Cardiac muscle cell (in vitro differentiated cells and primary cell): ENCODE measurements at regions not wholly inside any gene's neighbourhood (a gene's known extent, or its start where the extent isn't known, plus 50 kb on each side); places are given as distances from the start of the nearest gene placed in this dataset.
"Not testable (repeated sequence)": the region's sequence is repeated elsewhere in the genome, so short reads cannot be mapped to it uniquely, and the experiment has no call there.

Experiments used
- DNase-seq, 2 donors: peaks; one replicate each; pipeline versions ENCODE4 v3.0.0 to v3.0.0-alpha.2; 2010 to 2017; ENCODE audit warnings: low read depth in 1 of 2, low spot score in 1 of 2
- H3K27ac ChIP-seq: fragments of 200-600 bp; sonication (generic); 2 replicates; pipeline ENCODE4 v1.5.1; 2016
- H3K27me3 ChIP-seq: fragments of 200-600 bp; sonication (generic); 2 replicates; pipeline ENCODE4 v1.6.0; 2016; ENCODE audit warnings: control low read depth
- H3K36me3 ChIP-seq: fragments of 200-600 bp; sonication (generic); 2 replicates; pipeline ENCODE4 v1.5.1; 2016; ENCODE audit warnings: control low read depth
- H3K4me1 ChIP-seq: fragments of 200-600 bp; sonication (generic); 2 replicates; pipeline ENCODE4 v1.8.1; 2017; ENCODE audit warnings: low read depth, mild to moderate bottlenecking, mixed run types
- H3K4me3 ChIP-seq: fragments of 200-600 bp; sonication (generic); 2 replicates; pipeline ENCODE4 v1.5.1; 2016; ENCODE audit warnings: mild to moderate bottlenecking
- H3K9me3 ChIP-seq: fragments of 200-600 bp; sonication (generic); 2 replicates; pipeline ENCODE4 v1.5.1; 2017; ENCODE audit warnings: low read depth, mild to moderate bottlenecking, control low read depth
- CTCF ChIP-seq: IDR thresholded peaks from 2 replicates; pipeline ENCODE4 v1.5.1; 2012; ENCODE audit warnings: low read depth, mild to moderate bottlenecking, low read length

DNA sequence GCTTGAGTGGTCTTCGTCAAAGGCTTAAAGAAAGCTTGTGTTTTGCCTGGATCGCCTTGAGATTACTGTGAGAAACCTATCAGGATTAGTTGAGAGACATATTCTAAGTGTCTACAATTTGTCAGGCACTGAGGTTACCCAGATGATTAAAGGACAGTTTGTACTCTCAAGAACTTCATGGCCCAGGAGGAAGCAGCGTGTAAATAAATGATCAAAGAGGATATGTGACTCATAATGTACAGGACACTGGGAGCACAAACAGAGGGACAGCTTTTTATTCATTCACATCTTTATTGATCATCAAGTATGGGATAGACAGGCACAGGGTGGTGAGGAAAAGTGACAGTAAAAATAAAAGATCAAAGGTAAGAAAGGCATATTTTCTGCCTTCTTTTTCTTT lies 152.6 kb upstream of the FSHR start:
- no peak overlapping the region for H3K4me3 ChIP-seq
- H3K27ac ChIP-seq: no peak overlapping the region
- H3K9me3 ChIP-seq: no peaks in the 10 kb centered on the region
- H3K4me1 ChIP-seq: no peaks in the 10 kb centered on the region
- no peaks in the 10 kb centered on the region for H3K36me3 ChIP-seq
- no peaks in the 10 kb centered on the region for H3K27me3 ChIP-seq
- DNase-seq: peak in 1 of 2 donors; percentile 53
- no peak for TF ChIP-seq CTCF

- H3K27ac ChIP-seq, H3K9me3 ChIP-seq, H3K4me1 ChIP-seq, H3K36me3 ChIP-seq, H3K4me3 ChIP-seq, H3K27me3 ChIP-seq, DNase-seq: not testable (repeated sequence)
These were observed 144.4 kb upstream of the FSHR start for GRCh38 chr2:49298693-49299092.

GRCh38 chr2:49298230-49298629 lies 143.9 kb upstream of the FSHR start:
- Histone ChIP-seq H3K4me3 (no peak overlapping the region), H3K9me3 (no peaks in the 10 kb centered on the region), H3K27me3 (no peaks in the 10 kb centered on the region), H3K36me3 (no peaks in the 10 kb centered on the region), H3K27ac (no peak overlapping the region), H3K4me1 (no peaks in the 10 kb centered on the region)
- DNase-seq: peak in 1 of 2 donors; percentile 16
- no peak for TF ChIP-seq CTCF

DNA sequence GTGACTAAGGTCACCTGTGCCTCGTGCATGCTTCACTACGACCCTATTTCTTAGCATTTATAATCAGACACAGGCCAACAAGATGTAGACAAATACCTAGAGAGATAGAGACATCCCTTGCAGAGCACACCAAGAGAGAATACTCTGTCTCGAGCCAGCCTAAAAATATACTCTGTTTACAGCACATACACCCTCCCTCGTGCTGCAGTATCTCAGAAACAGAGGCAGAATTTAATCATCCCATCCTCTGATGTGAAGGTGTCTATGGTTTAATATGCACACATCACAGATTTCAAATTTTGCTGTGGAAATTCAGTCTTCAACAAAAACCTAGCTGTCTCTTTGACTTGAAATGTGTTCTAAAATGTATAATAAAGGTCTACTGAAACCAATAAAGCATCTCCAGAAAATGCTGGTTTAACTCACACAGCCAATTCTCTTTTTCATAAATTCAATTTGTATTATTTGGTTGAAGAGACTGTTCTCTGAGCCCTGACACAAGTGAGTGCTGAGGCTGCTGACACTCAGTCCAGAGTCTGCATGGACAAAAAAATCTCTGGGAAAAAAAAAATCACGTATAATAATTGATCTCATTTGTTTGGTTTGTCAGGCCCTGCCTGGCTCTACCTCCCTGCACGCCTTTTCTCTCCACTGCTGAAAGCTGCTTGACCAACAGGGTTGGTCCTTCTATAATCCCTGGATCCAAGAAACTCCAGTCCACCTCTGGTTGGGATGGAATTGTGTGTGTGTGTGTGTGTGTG lies 142.0 kb upstream of the FSHR start:
- TF ChIP-seq CTCF: no peak
- no peaks in the 10 kb centered on the region for H3K9me3 ChIP-seq
- DNase-seq: no peak
- H3K27ac ChIP-seq: no peak overlapping the region
- no peaks in the 10 kb centered on the region for H3K27me3 ChIP-seq
- H3K4me3 ChIP-seq: no peak overlapping the region
- no peaks in the 10 kb centered on the region for H3K4me1 ChIP-seq
- H3K36me3 ChIP-seq: no peaks in the 10 kb centered on the region

DNA sequence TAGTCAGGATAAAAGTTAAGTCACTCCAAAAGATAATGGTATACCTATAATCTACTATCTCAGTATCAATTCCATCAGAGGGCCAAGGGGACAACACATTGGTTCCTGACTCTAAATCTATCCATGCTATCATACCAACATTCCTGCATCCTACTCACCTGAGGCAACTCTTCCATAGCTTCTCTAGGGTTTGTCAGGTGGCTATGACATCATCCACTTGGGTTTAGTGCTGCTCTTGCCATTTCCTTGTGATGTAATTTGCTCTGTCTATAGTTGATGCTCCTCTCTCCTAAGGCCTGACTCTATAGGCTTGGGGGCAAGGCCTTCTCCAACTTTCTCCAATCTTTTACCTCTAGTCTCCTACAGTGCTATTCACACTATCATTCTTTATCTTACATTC lies 139.9 kb upstream of the FSHR start:
- H3K36me3 ChIP-seq: no peaks in the 10 kb centered on the region
- DNase-seq: no peak
- no peak overlapping the region for H3K27ac ChIP-seq
- H3K9me3 ChIP-seq: no peaks in the 10 kb centered on the region
- no peaks in the 10 kb centered on the region for H3K4me1 ChIP-seq
- H3K27me3 ChIP-seq: no peaks in the 10 kb centered on the region
- no peak for TF ChIP-seq CTCF
- H3K4me3 ChIP-seq: no peak overlapping the region

DNA sequence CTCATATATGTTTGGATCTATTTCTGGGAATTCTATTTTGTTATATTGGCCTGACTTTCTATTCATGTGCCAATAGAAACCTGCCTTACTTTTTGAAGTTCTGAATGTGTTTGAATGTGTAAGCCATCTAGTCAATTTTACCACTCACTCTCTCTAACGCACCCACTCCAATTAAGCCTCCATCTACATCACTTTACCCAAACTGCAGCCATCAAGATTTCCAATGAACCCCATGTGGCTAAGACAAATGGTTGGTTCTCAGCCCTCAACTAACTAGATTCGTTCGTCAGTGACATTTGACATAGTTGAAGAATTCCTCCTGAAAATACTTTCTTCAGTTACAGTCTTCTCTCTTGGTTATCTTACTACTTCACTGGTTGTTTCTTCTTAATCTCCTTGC lies 137.3 kb upstream of the FSHR start:
- no peak overlapping the region for H3K4me3 ChIP-seq
- no peaks in the 10 kb centered on the region for H3K4me1 ChIP-seq
- no peaks in the 10 kb centered on the region for H3K36me3 ChIP-seq
- H3K27me3 ChIP-seq: no peaks in the 10 kb centered on the region
- DNase-seq: no peak
- no peaks in the 10 kb centered on the region for H3K9me3 ChIP-seq
- H3K27ac ChIP-seq: no peak overlapping the region
- no peak for TF ChIP-seq CTCF
